HG02938 (cell line): ENCODE measurements at regions not wholly inside any gene's neighbourhood (a gene's known extent, or its start where the extent isn't known, plus 50 kb on each side); places are given as distances from the start of the nearest gene placed in this dataset.
"Not testable (repeated sequence)": the region's sequence is repeated elsewhere in the genome, so short reads cannot be mapped to it uniquely, and the experiment has no call there.

Source experiments
- ATAC-seq: cut with Tn5 transposase; IDR thresholded peaks from one replicate; pipeline ENCODE4 v1.9.1; 2021; ENCODE audit warnings: mild to moderate bottlenecking, moderate library complexity; ENCODE audit not compliant: unreplicated experiment

- ATAC-seq = no peak
Observed at GRCh38 chr1:189211742-189212141, 1265.9 kb downstream of the BRINP3 start.

GRCh38 chr1:189212606-189213005 is 1265.1 kb downstream of the BRINP3 start:
- no peak for ATAC-seq

DNA sequence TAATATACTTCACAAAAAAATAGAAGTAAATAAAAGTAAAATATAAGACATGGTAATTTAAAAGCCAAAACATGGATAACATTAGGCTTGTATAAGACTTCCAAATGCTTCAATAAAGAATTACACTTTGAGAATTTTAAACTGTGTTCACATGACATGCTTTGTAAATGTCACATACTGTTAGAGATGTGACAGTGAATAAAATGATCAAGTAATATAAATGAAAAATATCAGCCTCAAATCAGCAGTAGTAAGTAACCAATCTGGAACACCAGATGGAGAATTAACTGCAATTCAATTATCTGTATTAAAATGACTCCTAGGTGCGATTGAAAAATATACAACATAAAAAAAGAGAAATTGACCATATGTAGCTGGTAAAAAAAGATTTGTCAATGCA is 1260.8 kb downstream of the BRINP3 start:
- ATAC-seq = no peak

GRCh38 chr1:189217646-189218045 is 1260.0 kb downstream of the BRINP3 start:
- no peak for ATAC-seq

DNA sequence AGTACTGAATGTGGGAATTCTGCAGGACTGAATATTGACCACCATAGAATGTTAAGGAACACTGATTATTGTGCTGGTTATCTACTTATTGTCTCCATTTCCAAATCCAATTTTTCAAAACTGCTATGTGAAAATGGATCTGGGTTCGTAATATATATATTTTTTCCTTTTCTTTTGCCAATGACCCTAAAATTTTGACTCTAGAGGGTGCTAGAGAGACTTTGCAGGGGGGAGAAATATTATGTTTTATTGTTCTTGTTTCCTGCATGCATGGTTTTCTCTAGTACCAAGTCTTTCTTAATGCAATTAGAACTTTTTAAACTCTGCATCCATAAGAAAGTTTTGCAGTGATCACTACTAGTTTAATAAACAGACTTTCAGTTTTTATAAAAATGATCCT is 1256.9 kb downstream of the BRINP3 start:
- no peak for ATAC-seq

- not testable (repeated sequence) for ATAC-seq
Observed at GRCh38 chr1:189225794-189226145, 1251.9 kb downstream of the BRINP3 start.

DNA sequence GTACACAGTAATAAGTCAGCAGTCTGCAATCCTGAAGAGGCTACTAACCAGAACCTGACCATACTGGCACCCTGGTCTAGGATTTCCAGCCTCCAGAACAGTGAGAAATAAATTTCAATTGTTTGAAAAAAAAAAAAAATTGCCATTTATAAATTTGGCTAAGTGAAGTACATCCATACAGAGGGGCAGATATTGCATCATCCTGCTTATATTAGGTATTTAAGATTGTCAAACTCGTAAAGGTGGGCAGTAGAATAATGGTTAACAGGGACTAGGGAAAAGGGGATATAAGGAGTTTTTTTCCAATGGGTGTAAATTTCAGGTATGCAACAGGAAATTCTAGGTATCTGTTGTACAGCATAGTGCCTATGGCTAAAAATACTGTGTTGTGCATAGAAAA is 1250.9 kb downstream of the BRINP3 start:
- ATAC-seq = no peak

DNA sequence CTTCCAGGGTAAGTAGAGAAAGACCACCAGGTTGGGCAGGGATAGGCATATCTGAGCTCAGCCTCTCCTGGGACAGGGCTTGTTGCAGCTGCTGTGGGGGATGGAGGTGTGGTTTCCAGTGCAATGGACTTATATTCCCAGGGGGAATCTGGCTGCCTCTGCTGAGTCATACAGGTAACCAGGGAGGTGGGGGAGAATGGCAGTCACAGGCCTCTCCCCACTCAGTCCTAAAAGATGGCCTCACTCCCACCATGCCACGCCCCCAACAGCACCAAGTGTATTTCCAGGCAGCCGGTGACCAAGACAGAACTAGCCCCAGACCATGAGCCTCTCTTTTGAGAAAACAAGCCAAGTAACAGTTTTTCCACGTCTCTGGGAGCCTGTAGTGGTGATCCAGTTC is 1240.7 kb downstream of the BRINP3 start:
- no peak for ATAC-seq

DNA sequence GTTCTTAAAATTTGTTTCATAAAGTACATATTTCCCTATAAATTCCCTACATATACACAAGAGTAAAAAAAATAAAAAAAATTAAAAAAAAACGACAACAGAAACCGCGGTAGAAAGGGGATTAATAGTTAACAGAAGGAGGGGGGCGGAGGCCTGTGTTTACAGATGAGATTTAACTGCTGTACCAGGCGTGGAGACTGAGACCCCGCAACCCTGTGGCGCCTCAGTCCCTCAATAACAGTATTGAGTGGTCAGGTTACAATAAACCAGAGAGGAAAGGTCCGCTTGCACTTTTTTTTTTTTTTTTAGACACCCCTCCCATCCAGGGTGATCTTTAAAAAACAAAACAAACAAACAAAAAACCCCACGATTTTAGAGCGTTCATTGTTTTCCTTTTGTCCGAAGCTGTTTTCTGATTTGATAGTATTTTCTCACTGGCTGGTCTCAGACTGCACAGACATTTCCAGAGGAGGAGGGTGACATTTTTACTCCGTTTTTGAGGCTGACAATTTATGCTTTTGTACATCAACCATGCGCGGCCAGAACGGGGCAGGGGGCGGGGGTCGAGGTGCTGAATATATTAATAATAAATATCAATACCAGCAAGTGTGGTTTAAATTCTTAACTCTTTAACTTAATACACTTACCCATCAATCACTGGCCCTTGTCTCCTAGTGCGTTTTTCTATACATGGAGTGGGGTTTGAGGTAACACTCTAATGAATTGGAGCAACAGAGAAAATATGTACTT is 1223.9 kb downstream of the BRINP3 start:
- no peak for ATAC-seq

GRCh38 chr1:189261128-189261527 is 1216.5 kb downstream of the BRINP3 start:
- not testable (repeated sequence) for ATAC-seq

- ATAC-seq = no peak
Observed at GRCh38 chr1:189269011-189269410, 1208.7 kb downstream of the BRINP3 start.

DNA sequence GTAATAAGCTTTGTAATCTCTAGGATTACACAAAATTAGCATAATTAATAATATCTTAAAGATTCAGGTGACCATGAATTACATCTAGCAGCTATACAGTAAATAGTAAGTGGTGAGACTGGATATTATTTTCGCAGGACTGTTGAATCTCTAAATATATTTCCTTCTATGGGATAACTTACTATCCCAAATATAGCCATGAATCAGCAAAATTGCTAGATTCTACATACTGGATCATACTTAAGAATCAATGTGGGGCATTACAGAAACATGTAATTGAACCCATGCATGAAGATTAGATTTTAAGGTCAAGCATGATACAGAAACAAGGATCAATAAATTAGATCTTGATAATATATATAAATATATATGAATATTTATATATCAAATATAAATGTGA is 1203.4 kb downstream of the BRINP3 start:
- ATAC-seq = no peak

- no peak for ATAC-seq
Observed at GRCh38 chr1:189275796-189276195, 1201.9 kb downstream of the BRINP3 start.

- no peak for ATAC-seq
Observed at GRCh38 chr1:189289346-189289745, 1188.3 kb downstream of the BRINP3 start.

DNA sequence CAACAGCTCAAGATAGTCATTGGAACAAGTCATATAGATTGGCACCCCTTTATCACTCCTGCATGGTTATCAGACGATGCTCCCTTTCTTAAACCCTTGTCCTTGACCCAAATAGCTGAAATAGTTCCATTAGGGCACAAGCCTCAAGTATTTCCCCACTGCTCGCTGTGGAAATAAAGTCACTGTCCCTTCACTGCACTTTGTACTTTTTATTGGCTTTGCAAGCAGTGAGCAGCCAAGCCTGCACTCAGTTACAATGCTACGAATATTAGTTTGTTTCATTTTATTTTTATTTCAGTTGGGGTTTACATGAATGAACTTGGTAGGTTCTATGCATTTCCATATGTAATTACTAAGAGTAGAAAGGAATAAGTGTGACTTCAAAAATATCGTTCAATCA is 1176.4 kb downstream of the BRINP3 start:
- ATAC-seq = no peak

DNA sequence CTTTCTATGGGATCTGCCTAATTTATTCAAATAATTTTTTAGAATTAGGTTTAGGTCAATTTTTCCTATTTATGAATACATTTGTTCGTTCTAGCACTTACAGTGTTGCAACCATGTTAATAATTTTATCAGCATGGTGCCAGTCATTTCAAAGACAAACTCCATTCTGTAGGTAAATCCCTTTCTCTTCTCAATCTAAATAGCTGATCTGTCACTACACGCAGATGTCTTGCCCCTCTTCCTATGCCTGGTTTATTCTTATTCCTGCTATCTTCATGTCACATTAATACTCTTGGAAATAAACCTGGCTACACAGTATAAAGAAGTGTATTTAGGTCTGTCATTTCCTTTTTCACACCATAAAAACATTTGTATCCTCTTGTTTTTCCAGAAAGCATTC is 1172.4 kb downstream of the BRINP3 start:
- ATAC-seq = no peak

- no peak for ATAC-seq
Observed at GRCh38 chr1:189311915-189312314, 1165.7 kb downstream of the BRINP3 start.

DNA sequence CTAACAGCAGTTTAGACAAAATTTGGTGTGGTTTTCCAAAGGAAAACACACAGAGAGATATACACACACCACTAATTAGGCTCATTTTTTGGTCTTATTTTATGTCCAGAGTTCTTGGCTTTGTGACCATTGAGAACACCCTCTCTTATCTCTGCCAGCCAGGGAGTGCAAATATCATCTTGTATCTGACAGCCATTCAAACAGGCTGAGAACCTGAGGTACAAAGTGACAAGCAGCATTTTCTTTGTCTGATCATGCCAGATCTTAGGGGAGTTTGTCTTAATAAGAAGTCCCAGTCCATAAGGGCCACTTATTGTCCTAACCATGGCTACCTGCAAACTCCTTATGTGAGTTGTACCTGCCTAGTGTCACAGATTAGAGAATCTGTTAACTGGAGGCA is 1165.2 kb downstream of the BRINP3 start:
- ATAC-seq = no peak

GRCh38 chr1:189313488-189313887 is 1164.2 kb downstream of the BRINP3 start:
- ATAC-seq = no peak

DNA sequence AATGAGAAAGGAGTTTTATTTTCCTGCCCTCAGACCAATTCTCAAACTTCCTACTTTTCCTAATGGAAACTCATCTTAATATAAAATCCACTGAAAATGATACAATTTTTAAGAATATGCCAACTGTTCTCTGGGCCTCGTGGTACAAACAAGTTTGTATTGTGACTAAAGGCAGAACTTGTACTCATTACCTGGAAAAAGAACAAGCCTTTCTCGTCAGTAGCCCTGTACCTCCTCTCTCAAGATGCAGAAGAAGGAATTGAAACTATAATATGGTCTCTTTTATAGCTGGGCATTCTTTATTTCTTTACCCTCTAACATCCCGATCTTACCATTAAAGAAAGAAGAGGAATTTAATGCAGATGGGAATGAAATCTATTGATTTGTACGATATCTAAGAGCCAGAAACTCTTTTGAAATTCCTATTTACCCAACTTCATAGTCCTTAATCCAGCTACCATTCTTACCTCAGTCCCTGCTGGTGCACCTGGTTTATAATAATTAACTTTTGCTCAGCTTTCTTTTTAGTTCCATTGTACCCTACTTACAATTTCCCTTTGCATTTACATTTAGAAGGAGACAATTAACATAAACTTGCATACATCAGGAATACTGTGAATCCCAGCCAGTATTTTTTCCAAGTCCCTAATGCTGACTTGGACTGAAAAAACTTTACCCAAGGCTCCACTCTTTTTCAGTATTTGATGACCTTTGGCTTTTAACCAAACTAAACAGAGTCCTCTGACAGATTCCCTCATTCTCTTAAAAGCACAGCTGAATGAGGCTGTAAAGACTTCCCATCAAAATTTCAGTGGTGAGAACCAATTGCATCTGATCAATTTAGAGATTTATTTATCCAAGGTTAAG is 1162.4 kb downstream of the BRINP3 start:
- ATAC-seq = no peak

DNA sequence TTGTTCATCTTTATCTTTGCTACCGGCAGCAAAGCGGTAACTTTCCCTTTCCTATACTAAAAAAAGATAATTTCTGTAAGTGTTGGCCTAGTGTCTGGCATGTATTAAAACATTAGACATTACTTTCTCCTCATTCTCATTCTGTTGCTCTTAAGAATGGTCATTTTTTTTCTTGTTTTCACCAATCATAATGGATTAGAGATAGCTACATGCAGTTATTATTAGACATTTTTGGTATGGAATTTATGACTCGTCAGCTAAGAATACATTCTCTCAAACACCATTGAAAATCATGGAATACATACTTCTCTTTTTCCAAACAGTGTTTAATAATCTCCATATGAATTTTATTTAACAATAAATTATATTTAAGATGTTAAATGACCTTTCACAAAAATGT is 1154.6 kb downstream of the BRINP3 start:
- no peak for ATAC-seq

GRCh38 chr1:189331071-189331470 is 1146.6 kb downstream of the BRINP3 start:
- not testable (repeated sequence) for ATAC-seq
